ENCODE measurements at regions not wholly inside any gene's neighbourhood (a gene's known extent, or its start where the extent isn't known, plus 50 kb on each side); places are given as distances from the start of the nearest gene placed in this dataset.

- H3K4me3 ChIP-seq (replicated peaks; ENCODE audit: insufficient read depth, low read length) = no peak overlapping the region
- TF ChIP-seq POLR2AphosphoS5 (IDR thresholded peaks at IDR 0.05; ENCODE audit: low read depth) (no peak), SPI1 (IDR thresholded peaks at IDR 0.05; ENCODE audit: borderline replicate concordance, low read depth) (no peak), CTCF (IDR thresholded peaks at IDR 0.05; ENCODE audit: insufficient read depth, low read length) (no peak), GABPA (IDR thresholded peaks at IDR 0.05; ENCODE audit: low read depth) (no peak), REST (IDR thresholded peaks at IDR 0.05; ENCODE audit: insufficient replicate concordance, low read depth) (no peak)
- no peaks in the 10 kb centered on the region for H3K27me3 ChIP-seq (ENCODE audit: insufficient read depth, poor library complexity, severe bottlenecking)
- no peak overlapping the region for H3K27ac ChIP-seq (replicated peaks)
- DNase-seq (ENCODE audit: low read depth in 1 of 2, low spot score in 1 of 2) = no peak
Measured at GRCh38 chr7:135858379-135858778, 109.8 kb upstream of the FAM180A start.

GRCh38 chr7:135857519-135858274 is 109.1 kb upstream of the FAM180A start:
- TF ChIP-seq POLR2AphosphoS5 (IDR thresholded peaks at IDR 0.05; ENCODE audit: low read depth) = no peak
- no peak for DNase-seq (ENCODE audit: low read depth in 1 of 2, low spot score in 1 of 2)
- Histone ChIP-seq H3K27me3 (ENCODE audit: insufficient read depth, poor library complexity, severe bottlenecking) (no peaks in the 10 kb centered on the region), H3K27ac (replicated peaks) (no peak overlapping the region), H3K4me3 (replicated peaks; ENCODE audit: insufficient read depth, low read length) (no peak overlapping the region)

GRCh38 chr7:135856356-135857144 is 107.9 kb upstream of the FAM180A start:
- Histone ChIP-seq H3K27me3 (ENCODE audit: insufficient read depth, poor library complexity, severe bottlenecking) (no peaks in the 10 kb centered on the region), H3K27ac (replicated peaks) (no peak overlapping the region), H3K4me3 (replicated peaks; ENCODE audit: insufficient read depth, low read length) (no peak overlapping the region)
- no peak for DNase-seq (ENCODE audit: low read depth in 1 of 2, low spot score in 1 of 2)
- TF ChIP-seq POLR2AphosphoS5 (IDR thresholded peaks at IDR 0.05; ENCODE audit: low read depth) = no peak

- Histone ChIP-seq H3K27ac (replicated peaks) (no peak overlapping the region), H3K27me3 (ENCODE audit: insufficient read depth, poor library complexity, severe bottlenecking) (no peaks in the 10 kb centered on the region), H3K4me3 (replicated peaks; ENCODE audit: insufficient read depth, low read length) (no peak overlapping the region)
- TF ChIP-seq SPI1 (IDR thresholded peaks at IDR 0.05; ENCODE audit: borderline replicate concordance, low read depth) = no peak
- no peak for TF ChIP-seq POLR2AphosphoS5 (IDR thresholded peaks at IDR 0.05; ENCODE audit: low read depth)
- no peak for TF ChIP-seq CTCF (IDR thresholded peaks at IDR 0.05; ENCODE audit: insufficient read depth, low read length)
- no peak for TF ChIP-seq REST (IDR thresholded peaks at IDR 0.05; ENCODE audit: insufficient replicate concordance, low read depth)
- no peak for TF ChIP-seq GABPA (IDR thresholded peaks at IDR 0.05; ENCODE audit: low read depth)
- DNase-seq (ENCODE audit: low read depth in 1 of 2, low spot score in 1 of 2) = no peak
Measured at GRCh38 chr7:135855846-135856245, 107.2 kb upstream of the FAM180A start.

Data from HL-60 (cell line).